MM.1S (cell line): ENCODE measurements at regions not wholly inside any gene's neighbourhood (a gene's known extent, or its start where the extent isn't known, plus 50 kb on each side); places are given as distances from the start of the nearest gene placed in this dataset.

Experiments used
- DNase-seq: peaks from one replicate; pipeline ENCODE4 v3.0.0-alpha.2; 2015
- H2AFZ ChIP-seq: fragments of 300-600 bp; sonication (generic); 2 replicates; pipeline ENCODE4 v1.6.0; 2016; ENCODE audit warnings: antibody characterized with exemption, low read length
- H3F3A ChIP-seq: fragments of 300-600 bp; sonication (generic); 2 replicates; pipeline ENCODE4 v1.6.1; 2016; ENCODE audit warnings: mild to moderate bottlenecking, antibody characterized with exemption, low read length, moderate library complexity, mixed read lengths; ENCODE audit not compliant: insufficient read depth
- H3K27ac ChIP-seq: fragments of 300-600 bp; sonication (generic); 2 replicates; pipeline ENCODE4 v1.5.1; 2016; ENCODE audit warnings: mild to moderate bottlenecking, low read length
- H3K27me3 ChIP-seq: fragments of 300-600 bp; sonication (generic); replicated peaks from 2 replicates; pipeline ENCODE4 v1.6.0; 2016; ENCODE audit warnings: low read length; ENCODE audit not compliant: insufficient read depth
- H3K36me3 ChIP-seq: fragments of 300-600 bp; sonication (generic); replicated peaks from 2 replicates; pipeline ENCODE4 v1.6.1; 2016; ENCODE audit warnings: mild to moderate bottlenecking, low read length, mixed read lengths; ENCODE audit not compliant: insufficient read depth
- H3K4me1 ChIP-seq: fragments of 300-600 bp; sonication (generic); 2 replicates; pipeline ENCODE4 v1.6.1; 2016; ENCODE audit warnings: low read length, mixed read lengths
- H3K4me2 ChIP-seq: fragments of 300-600 bp; sonication (generic); 2 replicates; pipeline ENCODE4 v1.6.0; 2016; ENCODE audit warnings: low read depth, low read length
- H3K4me3 ChIP-seq: fragments of 300-600 bp; sonication (generic); 2 replicates; pipeline ENCODE4 v1.5.1; 2016; ENCODE audit warnings: low read length, mixed read lengths
- H3K79me2 ChIP-seq: fragments of 300-600 bp; sonication (generic); 2 replicates; pipeline ENCODE4 v1.6.1; 2016; ENCODE audit warnings: mixed run types, low read length, mixed read lengths
- H3K9ac ChIP-seq: fragments of 300-600 bp; sonication (generic); 2 replicates; pipeline ENCODE4 v1.6.1; 2016; ENCODE audit warnings: low read length, mixed read lengths
- H3K9me2 ChIP-seq: fragments of 300-600 bp; sonication (generic); replicated peaks from 2 replicates; pipeline ENCODE4 v1.6.1; 2016; ENCODE audit warnings: mild to moderate bottlenecking, low read length, mixed read lengths; ENCODE audit not compliant: insufficient read depth
- H3K9me3 ChIP-seq: fragments of 300-600 bp; sonication (generic); replicated peaks from 2 replicates; pipeline ENCODE4 v1.6.1; 2016; ENCODE audit warnings: mild to moderate bottlenecking, low read length, mixed read lengths; ENCODE audit not compliant: insufficient read depth
- H4K20me1 ChIP-seq: fragments of 300-600 bp; sonication (generic); 2 replicates; pipeline ENCODE4 v1.6.1; 2016; ENCODE audit warnings: mild to moderate bottlenecking, low read length, moderate library complexity, mixed read lengths; ENCODE audit not compliant: insufficient read depth
- CTCF ChIP-seq: fragments of 300-600 bp; sonication (generic); IDR thresholded peaks from 2 replicates; pipeline ENCODE4 v1.5.1; 2016; ENCODE audit warnings: antibody characterized with exemption, low read length, mixed read lengths
- EZH2 ChIP-seq: fragments of 300-600 bp; sonication (generic); optimal IDR thresholded peaks from 2 replicates; pipeline ENCODE3; 2017; ENCODE audit warnings: low read depth, mild to moderate bottlenecking, antibody characterized with exemption, low read length, mixed read lengths
- EZH2phosphoT487 ChIP-seq: fragments of 300-600 bp; sonication (generic); IDR thresholded peaks from 2 replicates; pipeline ENCODE4 v1.6.1; 2018; ENCODE audit warnings: antibody characterized with exemption, low read length

- H3K4me1 ChIP-seq: no peaks in the 10 kb centered on the region
- no peaks in the 10 kb centered on the region for H3K9me2 ChIP-seq
- no peaks in the 10 kb centered on the region for H3F3A ChIP-seq
- no peaks in the 10 kb centered on the region for H3K36me3 ChIP-seq
- H3K27me3 ChIP-seq: no peaks in the 10 kb centered on the region
- no peaks in the 10 kb centered on the region for H4K20me1 ChIP-seq
- no peak for TF ChIP-seq EZH2phosphoT487
- no peak for TF ChIP-seq EZH2
- TF ChIP-seq CTCF: no peak
- no peak overlapping the region for H3K4me2 ChIP-seq
- no peak overlapping the region for H3K9ac ChIP-seq
- DNase-seq: no peak
- no peaks in the 10 kb centered on the region for H3K9me3 ChIP-seq
- H3K79me2 ChIP-seq: no peaks in the 10 kb centered on the region
- H3K27ac ChIP-seq: no peak overlapping the region
- no peak overlapping the region for H3K4me3 ChIP-seq
- no peak overlapping the region for H2AFZ ChIP-seq
Observed at GRCh38 chr4:141530627-141531026, 105.8 kb upstream of the IL15 start.

GRCh38 chr4:141534985-141535384, 101.4 kb upstream of the IL15 start:
- Histone ChIP-seq H3K9ac (no peak overlapping the region), H3K9me3 (no peaks in the 10 kb centered on the region), H3K27ac (no peak overlapping the region), H2AFZ (no peak overlapping the region), H3K9me2 (no peaks in the 10 kb centered on the region), H3K27me3 (no peaks in the 10 kb centered on the region), H3K4me3 (no peak overlapping the region), H3F3A (no peaks in the 10 kb centered on the region), H3K4me2 (no peak overlapping the region), H4K20me1 (no peaks in the 10 kb centered on the region), H3K4me1 (no peaks in the 10 kb centered on the region), H3K36me3 (no peaks in the 10 kb centered on the region), H3K79me2 (no peaks in the 10 kb centered on the region)
- DNase-seq: no peak
- TF ChIP-seq EZH2phosphoT487 (no peak), EZH2 (no peak), CTCF (no peak)

GRCh38 chr4:141538001-141538400, 98.4 kb upstream of the IL15 start:
- H3K79me2 ChIP-seq: no peaks in the 10 kb centered on the region
- H3K4me3 ChIP-seq: no peak overlapping the region
- H3K9ac ChIP-seq: no peak overlapping the region
- H3K9me2 ChIP-seq: no peaks in the 10 kb centered on the region
- H3K27ac ChIP-seq: no peak overlapping the region
- H3K9me3 ChIP-seq: no peaks in the 10 kb centered on the region
- no peak overlapping the region for H2AFZ ChIP-seq
- no peaks in the 10 kb centered on the region for H3F3A ChIP-seq
- H3K4me2 ChIP-seq: no peak overlapping the region
- no peaks in the 10 kb centered on the region for H3K4me1 ChIP-seq
- H4K20me1 ChIP-seq: no peaks in the 10 kb centered on the region
- DNase-seq: no peak
- H3K27me3 ChIP-seq: no peaks in the 10 kb centered on the region
- TF ChIP-seq EZH2 (no peak), EZH2phosphoT487 (no peak), CTCF (no peak)
- H3K36me3 ChIP-seq: no peaks in the 10 kb centered on the region
